GM18907 (cell line): ENCODE measurements at regions not wholly inside any gene's neighbourhood (a gene's known extent, or its start where the extent isn't known, plus 50 kb on each side); places are given as distances from the start of the nearest gene placed in this dataset.
"Not testable (repeated sequence)": the region's sequence is repeated elsewhere in the genome, so short reads cannot be mapped to it uniquely, and the experiment has no call there.

Experiments used
- ATAC-seq: cut with Tn5 transposase; IDR thresholded peaks from one replicate; pipeline ENCODE4 v1.9.1; 2021; ENCODE audit warnings: mild to moderate bottlenecking, moderate library complexity; ENCODE audit not compliant: unreplicated experiment

GRCh38 chr10:123269675-123270074 is 115.5 kb downstream of the BUB3 start:
- no peak for ATAC-seq

- ATAC-seq, result no peak
Observed at GRCh38 chr10:123270221-123270620, 116.0 kb downstream of the BUB3 start.

- ATAC-seq, result no peak
Observed at GRCh38 chr10:123270806-123271205, 116.6 kb downstream of the BUB3 start.

- no peak for ATAC-seq
Observed at GRCh38 chr10:123272171-123272570, 118.0 kb downstream of the BUB3 start.

GRCh38 chr10:123274306-123275135 is 120.3 kb downstream of the BUB3 start:
- ATAC-seq, result no peak

- no peak for ATAC-seq
Observed at GRCh38 chr10:123275136-123275564, 120.9 kb downstream of the BUB3 start.

GRCh38 chr10:123278445-123278844 is 124.2 kb downstream of the BUB3 start:
- ATAC-seq, result no peak

GRCh38 chr10:123283371-123283770 is 129.2 kb downstream of the BUB3 start:
- ATAC-seq, result not testable (repeated sequence)

GRCh38 chr10:123284022-123284421 is 129.8 kb downstream of the BUB3 start:
- ATAC-seq, result no peak

GRCh38 chr10:123287594-123288247 is 133.5 kb downstream of the BUB3 start:
- ATAC-seq, result no peak

- no peak for ATAC-seq
Observed at GRCh38 chr10:123289432-123289831, 135.2 kb downstream of the BUB3 start.

- no peak for ATAC-seq
Observed at GRCh38 chr10:123294109-123294508, 139.9 kb downstream of the BUB3 start.

- no peak for ATAC-seq
Observed at GRCh38 chr10:123294886-123295285, 140.7 kb downstream of the BUB3 start.

GRCh38 chr10:123295644-123296043 is 141.4 kb downstream of the BUB3 start:
- no peak for ATAC-seq

GRCh38 chr10:123297175-123297574 is 143.0 kb downstream of the BUB3 start:
- no peak for ATAC-seq

- no peak for ATAC-seq
Observed at GRCh38 chr10:123298583-123298982, 144.4 kb downstream of the BUB3 start.

- ATAC-seq, result no peak
Observed at GRCh38 chr10:123299598-123299997, 145.4 kb downstream of the BUB3 start.

- no peak for ATAC-seq
Observed at GRCh38 chr10:123301077-123301857, 147.1 kb downstream of the BUB3 start.

- ATAC-seq, result no peak
Observed at GRCh38 chr10:123303581-123304337, 149.6 kb downstream of the BUB3 start.

GRCh38 chr10:123305671-123306070 is 151.5 kb downstream of the BUB3 start:
- no peak for ATAC-seq

- ATAC-seq, result no peak
Observed at GRCh38 chr10:123306290-123306689, 152.1 kb downstream of the BUB3 start.
